ENCODE measurements at regions not wholly inside any gene's neighbourhood (a gene's known extent, or its start where the extent isn't known, plus 50 kb on each side); places are given as distances from the start of the nearest gene placed in this dataset.

DNA sequence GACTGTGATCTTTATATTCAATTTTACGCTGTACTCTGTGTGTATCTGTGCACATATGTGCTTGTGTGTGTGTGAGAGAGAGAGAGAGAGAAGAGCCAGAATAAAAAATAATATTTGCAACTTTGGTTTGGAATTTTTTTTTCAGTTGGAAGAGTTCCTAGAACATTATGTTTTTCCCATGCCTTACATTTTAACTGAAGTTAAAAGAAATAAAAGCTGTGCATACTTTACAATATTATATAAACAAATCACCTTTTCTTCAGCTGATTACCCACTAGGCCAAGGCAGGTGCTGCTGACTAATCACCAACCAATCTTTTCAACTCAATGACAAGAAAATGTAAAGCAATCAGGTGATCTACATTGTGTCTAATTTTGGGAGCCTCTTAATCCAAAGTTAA is 366.3 kb downstream of the NYAP2 start:
- DNase-seq (ENCODE audit: extremely low spot score, unreplicated experiment), result no peak
- TF ChIP-seq CTCF (IDR thresholded peaks at IDR 0.05), result no peak
- Mint-ChIP-seq H3K9me3 (ENCODE audit: unreplicated experiment) (no peaks in the 10 kb centered on the region), H3K4me3 (ENCODE audit: unreplicated experiment) (no peak overlapping the region), H3K4me1 (ENCODE audit: unreplicated experiment) (peaks cover 34% of the 10 kb centered on the region), H3K36me3 (ENCODE audit: unreplicated experiment) (no peaks in the 10 kb centered on the region), H3K27me3 (ENCODE audit: unreplicated experiment) (no peaks in the 10 kb centered on the region), H3K27ac (ENCODE audit: unreplicated experiment) (peak overlapping the region; percentile 85)

DNA sequence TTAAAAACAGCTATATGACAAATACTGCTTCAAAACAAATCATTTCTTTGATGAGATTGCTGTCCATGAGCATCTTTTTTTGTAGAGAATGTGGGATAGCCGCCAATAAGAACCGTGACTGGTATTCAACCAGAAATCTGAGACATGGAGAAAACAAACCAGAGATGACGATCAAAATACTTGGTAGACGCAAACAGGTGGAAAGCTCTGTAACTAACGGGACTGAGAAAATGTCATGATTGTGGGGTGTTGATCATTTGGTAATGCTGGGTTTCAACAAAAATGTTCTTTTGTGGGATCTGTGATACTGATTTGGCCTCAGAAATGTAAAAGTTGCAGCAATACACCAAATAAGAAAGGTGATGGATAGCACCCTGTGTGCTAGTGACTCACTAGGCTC is 364.8 kb downstream of the NYAP2 start:
- DNase-seq (ENCODE audit: extremely low spot score, unreplicated experiment), result no peak
- no peak overlapping the region for H3K4me3 Mint-ChIP-seq (ENCODE audit: unreplicated experiment)
- no peaks in the 10 kb centered on the region for H3K27me3 Mint-ChIP-seq (ENCODE audit: unreplicated experiment)
- no peaks in the 10 kb centered on the region for H3K9me3 Mint-ChIP-seq (ENCODE audit: unreplicated experiment)
- no peaks in the 10 kb centered on the region for H3K36me3 Mint-ChIP-seq (ENCODE audit: unreplicated experiment)
- TF ChIP-seq CTCF (IDR thresholded peaks at IDR 0.05), result no peak
- H3K4me1 Mint-ChIP-seq (ENCODE audit: unreplicated experiment), result peaks cover 34% of the 10 kb centered on the region
- no peak overlapping the region for H3K27ac Mint-ChIP-seq (ENCODE audit: unreplicated experiment)

DNA sequence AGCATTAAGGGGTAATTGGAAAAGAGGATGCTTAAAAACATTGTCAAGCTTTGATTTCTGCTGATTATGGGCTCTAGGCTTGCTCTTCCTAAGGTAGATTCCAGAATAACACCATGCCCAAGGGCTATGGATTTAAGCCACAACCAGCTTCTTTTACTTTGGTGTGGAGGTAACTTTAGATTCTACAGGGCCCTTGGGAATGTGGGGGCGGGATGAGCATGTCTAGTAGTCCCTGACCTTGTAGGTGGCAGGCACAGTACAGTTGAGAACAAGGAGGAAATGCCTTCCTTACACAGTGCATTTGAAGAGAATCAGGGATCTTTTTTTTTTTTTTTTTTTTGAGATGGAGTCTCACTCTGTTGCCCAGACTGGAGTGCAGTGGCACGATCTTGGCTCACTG is 364.2 kb downstream of the NYAP2 start:
- no peak for TF ChIP-seq CTCF (IDR thresholded peaks at IDR 0.05)
- no peak overlapping the region for H3K27ac Mint-ChIP-seq (ENCODE audit: unreplicated experiment)
- no peaks in the 10 kb centered on the region for H3K9me3 Mint-ChIP-seq (ENCODE audit: unreplicated experiment)
- no peaks in the 10 kb centered on the region for H3K36me3 Mint-ChIP-seq (ENCODE audit: unreplicated experiment)
- H3K4me3 Mint-ChIP-seq (ENCODE audit: unreplicated experiment), result no peak overlapping the region
- peaks cover 34% of the 10 kb centered on the region for H3K4me1 Mint-ChIP-seq (ENCODE audit: unreplicated experiment)
- no peaks in the 10 kb centered on the region for H3K27me3 Mint-ChIP-seq (ENCODE audit: unreplicated experiment)
- no peak for DNase-seq (ENCODE audit: extremely low spot score, unreplicated experiment)

GRCh38 chr2:225761396-225761795 is 361.9 kb downstream of the NYAP2 start:
- no peak for DNase-seq (ENCODE audit: extremely low spot score, unreplicated experiment)
- H3K4me1 Mint-ChIP-seq (ENCODE audit: unreplicated experiment), result peaks cover 23% of the 10 kb centered on the region
- H3K27me3 Mint-ChIP-seq (ENCODE audit: unreplicated experiment), result no peaks in the 10 kb centered on the region
- no peaks in the 10 kb centered on the region for H3K9me3 Mint-ChIP-seq (ENCODE audit: unreplicated experiment)
- no peak for TF ChIP-seq CTCF (IDR thresholded peaks at IDR 0.05)
- H3K27ac Mint-ChIP-seq (ENCODE audit: unreplicated experiment), result no peak overlapping the region
- no peaks in the 10 kb centered on the region for H3K36me3 Mint-ChIP-seq (ENCODE audit: unreplicated experiment)
- no peak overlapping the region for H3K4me3 Mint-ChIP-seq (ENCODE audit: unreplicated experiment)

DNA sequence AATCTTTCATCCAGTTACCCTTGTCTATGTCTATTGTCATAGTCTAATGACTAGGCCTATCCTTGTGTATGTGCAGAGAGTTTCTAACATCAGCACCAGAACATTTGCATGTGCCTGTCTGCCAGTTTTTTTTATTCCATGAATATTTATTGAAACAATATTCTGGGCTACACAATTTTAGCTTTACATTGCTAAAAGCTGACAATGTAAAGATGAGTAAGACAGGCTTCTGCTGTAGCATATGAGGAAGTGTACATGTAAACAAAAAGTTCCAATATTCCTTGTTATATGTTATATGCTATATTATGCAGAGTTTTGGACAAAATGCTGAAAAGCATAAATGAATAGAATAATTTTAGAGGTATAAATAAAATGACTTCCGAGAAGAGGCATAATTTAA is 357.7 kb downstream of the NYAP2 start:
- Mint-ChIP-seq H3K4me1 (ENCODE audit: unreplicated experiment) (peaks cover 2% of the 10 kb centered on the region), H3K9me3 (ENCODE audit: unreplicated experiment) (no peaks in the 10 kb centered on the region), H3K4me3 (ENCODE audit: unreplicated experiment) (no peak overlapping the region), H3K27ac (ENCODE audit: unreplicated experiment) (no peak overlapping the region), H3K36me3 (ENCODE audit: unreplicated experiment) (no peaks in the 10 kb centered on the region), H3K27me3 (ENCODE audit: unreplicated experiment) (no peaks in the 10 kb centered on the region)
- no peak for DNase-seq (ENCODE audit: extremely low spot score, unreplicated experiment)
- no peak for TF ChIP-seq CTCF (IDR thresholded peaks at IDR 0.05)

Measured in osteocyte (in vitro differentiated cells).